ENCODE measurements at regions not wholly inside any gene's neighbourhood (a gene's known extent, or its start where the extent isn't known, plus 50 kb on each side); places are given as distances from the start of the nearest gene placed in this dataset.
"Not testable (repeated sequence)": the region's sequence is repeated elsewhere in the genome, so short reads cannot be mapped to it uniquely, and the experiment has no call there.

DNA sequence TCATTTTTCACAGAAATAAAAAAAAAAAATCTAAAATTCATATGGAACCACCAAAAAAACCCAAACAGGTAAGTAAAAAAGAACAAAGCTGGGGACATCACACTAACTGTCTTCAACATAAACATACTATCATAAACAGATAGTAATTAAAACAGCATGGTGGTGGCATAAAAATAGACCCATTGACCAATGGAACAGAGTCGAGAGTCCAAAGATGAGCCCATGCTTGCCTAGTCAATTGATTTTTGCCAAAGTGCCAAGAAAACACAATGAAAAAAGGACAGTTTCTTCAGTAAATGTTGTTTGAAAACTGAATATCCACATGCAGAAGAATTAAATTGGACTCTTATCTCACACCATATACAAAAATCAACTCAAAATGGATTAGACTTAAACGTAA lies 513.2 kb upstream of the PHF14 start:
- DNase-seq, result no peak
- Histone ChIP-seq H3K4me1 (no peaks in the 10 kb centered on the region), H3K36me3 (no peaks in the 10 kb centered on the region), H3K27me3 (no peaks in the 10 kb centered on the region), H3K4me3 (no peak overlapping the region), H3K9me3 (peaks cover 0 to 6% (median 2%) of the 10 kb centered on the region in 4 donors), H3K27ac (no peak overlapping the region)
- no peak for TF ChIP-seq EP300 (IDR thresholded peaks at IDR 0.05)
- TF ChIP-seq POLR2A (IDR thresholded peaks at IDR 0.05), result no peak
- TF ChIP-seq, protein P1, sequence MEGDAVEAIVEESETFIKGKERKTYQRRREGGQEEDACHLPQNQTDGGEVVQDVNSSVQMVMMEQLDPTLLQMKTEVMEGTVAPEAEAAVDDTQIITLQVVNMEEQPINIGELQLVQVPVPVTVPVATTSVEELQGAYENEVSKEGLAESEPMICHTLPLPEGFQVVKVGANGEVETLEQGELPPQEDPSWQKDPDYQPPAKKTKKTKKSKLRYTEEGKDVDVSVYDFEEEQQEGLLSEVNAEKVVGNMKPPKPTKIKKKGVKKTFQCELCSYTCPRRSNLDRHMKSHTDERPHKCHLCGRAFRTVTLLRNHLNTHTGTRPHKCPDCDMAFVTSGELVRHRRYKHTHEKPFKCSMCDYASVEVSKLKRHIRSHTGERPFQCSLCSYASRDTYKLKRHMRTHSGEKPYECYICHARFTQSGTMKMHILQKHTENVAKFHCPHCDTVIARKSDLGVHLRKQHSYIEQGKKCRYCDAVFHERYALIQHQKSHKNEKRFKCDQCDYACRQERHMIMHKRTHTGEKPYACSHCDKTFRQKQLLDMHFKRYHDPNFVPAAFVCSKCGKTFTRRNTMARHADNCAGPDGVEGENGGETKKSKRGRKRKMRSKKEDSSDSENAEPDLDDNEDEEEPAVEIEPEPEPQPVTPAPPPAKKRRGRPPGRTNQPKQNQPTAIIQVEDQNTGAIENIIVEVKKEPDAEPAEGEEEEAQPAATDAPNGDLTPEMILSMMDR (IDR thresholded peaks at IDR 0.05), result no peak
- 68 to 83% (median 77%) methylated on average over 2 of the region's 2 CpGs for WGBS, 5 donors
- intact Hi-C loops (cut with DNase I; ENCODE audit: low total_unique reads), result no loop called here

DNA sequence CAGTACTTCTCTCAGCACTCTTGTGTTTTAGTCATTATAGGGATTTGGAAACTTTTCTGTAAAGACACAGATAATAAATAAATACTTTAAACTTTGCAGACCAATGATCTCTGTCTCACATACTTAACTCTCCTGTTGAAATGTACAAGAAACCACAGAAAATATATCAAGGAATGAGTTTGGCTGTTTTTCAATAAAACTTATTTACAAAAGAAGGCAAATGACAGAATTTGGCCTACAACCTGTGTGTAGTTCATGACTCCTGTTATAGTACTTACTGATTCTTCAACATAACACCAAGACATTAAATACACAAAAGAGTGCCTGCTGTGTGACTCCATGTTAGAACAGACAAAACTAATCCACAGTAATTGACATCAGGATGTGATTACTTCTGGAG lies 510.0 kb upstream of the PHF14 start:
- Histone ChIP-seq H3K4me1 (no peaks in the 10 kb centered on the region), H3K27ac (no peak overlapping the region), H3K27me3 (no peaks in the 10 kb centered on the region), H3K4me3 (no peak overlapping the region), H3K36me3 (no peaks in the 10 kb centered on the region), H3K9me3 (no peaks in the 10 kb centered on the region)
- intact Hi-C loops (cut with DNase I; ENCODE audit: low total_unique reads), result no loop called here
- TF ChIP-seq POLR2A (IDR thresholded peaks at IDR 0.05) (no peak), EP300 (IDR thresholded peaks at IDR 0.05) (no peak), POLR2AphosphoS5 (IDR thresholded peaks at IDR 0.05) (no peak)
- TF ChIP-seq, protein P1 (IDR thresholded peaks at IDR 0.05), result no peak
- DNase-seq, result no peak

DNA sequence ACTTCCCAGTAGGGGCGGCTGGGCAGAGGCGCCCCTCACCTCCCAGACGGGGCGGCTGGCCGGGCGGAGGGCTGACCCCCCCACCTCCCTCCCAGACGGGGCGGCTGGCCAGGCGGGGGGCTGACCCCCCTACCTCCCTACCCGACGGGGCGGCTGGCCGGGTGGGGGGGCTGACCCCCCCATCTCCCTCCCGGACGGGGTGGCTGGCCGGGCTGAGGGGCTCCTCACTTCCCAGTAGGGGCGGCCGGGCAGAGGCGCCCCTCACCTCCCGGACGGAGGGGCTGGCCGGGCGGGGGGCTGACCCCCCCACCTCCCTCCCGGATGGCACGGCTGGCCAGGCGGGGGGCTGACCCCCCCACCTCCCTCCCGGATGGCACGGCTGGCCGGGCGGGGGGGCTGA lies 508.1 kb upstream of the PHF14 start:
- H3K4me1 ChIP-seq; DNase-seq; intact Hi-C loops (cut with DNase I; ENCODE audit: low total_unique reads); H3K4me3 ChIP-seq; H3K27me3 ChIP-seq; H3K27ac ChIP-seq; H3K9me3 ChIP-seq; H3K36me3 ChIP-seq: not testable (repeated sequence)
- WGBS, 5 donors, result 95% methylated on average over 11 of the region's 30 CpGs; no CpG with 5 or more reads in 4 of the 5 donors

DNA sequence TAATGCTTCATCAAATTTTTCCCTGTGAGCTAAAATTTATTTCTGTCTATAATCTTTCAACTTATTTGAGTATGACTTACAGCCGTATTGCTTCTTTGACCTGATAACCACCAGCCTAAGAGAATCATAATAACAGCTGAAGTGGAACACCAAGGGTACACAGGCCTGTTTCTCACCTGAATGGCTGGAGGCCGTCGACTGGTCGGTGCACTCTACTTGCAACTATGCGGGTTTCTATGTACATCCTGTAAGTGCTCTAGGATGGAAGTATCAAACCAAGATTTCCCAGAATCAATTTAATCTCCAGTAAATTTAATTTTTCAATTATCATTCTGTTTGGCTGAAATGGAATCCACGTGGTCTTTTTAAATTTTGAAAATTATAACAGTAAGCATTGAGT lies 504.8 kb upstream of the PHF14 start:
- H3K36me3 ChIP-seq, result no peaks in the 10 kb centered on the region
- intact Hi-C loops (cut with DNase I; ENCODE audit: low total_unique reads), result no loop called here
- TF ChIP-seq, protein P1 (IDR thresholded peaks at IDR 0.05), result no peak
- TF ChIP-seq POLR2A (IDR thresholded peaks at IDR 0.05) (no peak), POLR2AphosphoS5 (IDR thresholded peaks at IDR 0.05) (no peak), EP300 (IDR thresholded peaks at IDR 0.05) (no peak)
- no peaks in the 10 kb centered on the region for H3K9me3 ChIP-seq
- H3K27ac ChIP-seq, result no peak overlapping the region
- no peaks in the 10 kb centered on the region for H3K27me3 ChIP-seq
- WGBS, 5 donors, result 79 to 93% (median 85%) methylated on average over 6 of the region's 6 CpGs
- no peaks in the 10 kb centered on the region for H3K4me1 ChIP-seq
- DNase-seq, result no peak
- H3K4me3 ChIP-seq, result no peak overlapping the region

DNA sequence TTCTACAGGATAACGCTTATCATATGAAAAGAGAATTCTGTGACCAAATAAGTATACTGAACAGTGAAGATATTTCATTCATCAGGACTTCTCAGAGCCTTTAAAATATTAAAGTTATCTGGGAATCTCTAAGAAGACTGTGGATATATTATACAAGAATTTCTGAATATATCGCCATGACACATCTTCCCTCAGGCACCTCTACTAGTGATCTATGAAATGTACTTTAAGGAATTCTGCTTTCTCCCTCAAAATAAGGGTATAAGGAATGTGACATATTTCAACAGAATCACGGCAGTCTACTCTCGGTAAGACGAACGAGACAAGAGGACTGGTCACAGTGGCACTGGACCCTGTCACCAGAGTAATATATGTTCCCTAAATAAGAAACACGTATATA lies 504.2 kb upstream of the PHF14 start:
- intact Hi-C loops (cut with DNase I; ENCODE audit: low total_unique reads), result no loop called here
- 61 to 74% (median 63%) methylated on average over 7 of the region's 7 CpGs for WGBS, 5 donors

More for the DNA sequence above, 504.2 kb upstream of the PHF14 start:
- H3K27me3 ChIP-seq, result no peaks in the 10 kb centered on the region
- TF ChIP-seq POLR2A (IDR thresholded peaks at IDR 0.05), result no peak
- TF ChIP-seq, protein P1 (IDR thresholded peaks at IDR 0.05), result no peak
- TF ChIP-seq EP300 (IDR thresholded peaks at IDR 0.05), result no peak
- TF ChIP-seq POLR2AphosphoS5 (IDR thresholded peaks at IDR 0.05), result no peak
- H3K4me3 ChIP-seq, result no peak overlapping the region
- no peaks in the 10 kb centered on the region for H3K4me1 ChIP-seq
- no peaks in the 10 kb centered on the region for H3K36me3 ChIP-seq
- H3K27ac ChIP-seq, result no peak overlapping the region
- no peak for DNase-seq
- H3K9me3 ChIP-seq, result no peaks in the 10 kb centered on the region
